Thyroid gland (tissue), 4 donors: ENCODE measurements at regions not wholly inside any gene's neighbourhood (a gene's known extent, or its start where the extent isn't known, plus 50 kb on each side); places are given as distances from the start of the nearest gene placed in this dataset.

ENCODE experiments used
- CTCF ChIP-seq, 6 experiments: fragments of 200-600 bp in 3 of 6; fragments of 450-650 bp in 3 of 6; sonication (generic) in 3 of 6; IDR thresholded peaks; one replicate each; pipeline ENCODE4 v1.5.1; 2016 to 2019; ENCODE audit warnings: antibody characterized with exemption in 6 of 6, mild to moderate bottlenecking in 2 of 6, inconsistent platforms in 1 of 6, moderate library complexity in 1 of 6
- POLR2A ChIP-seq, 2 donors: fragments of 450-650 bp; IDR thresholded peaks; one replicate each; pipeline ENCODE4 v1.6.1; 2017; ENCODE audit warnings: antibody characterized with exemption in 2 of 2, mild to moderate bottlenecking in 2 of 2, moderate library complexity in 1 of 2

DNA sequence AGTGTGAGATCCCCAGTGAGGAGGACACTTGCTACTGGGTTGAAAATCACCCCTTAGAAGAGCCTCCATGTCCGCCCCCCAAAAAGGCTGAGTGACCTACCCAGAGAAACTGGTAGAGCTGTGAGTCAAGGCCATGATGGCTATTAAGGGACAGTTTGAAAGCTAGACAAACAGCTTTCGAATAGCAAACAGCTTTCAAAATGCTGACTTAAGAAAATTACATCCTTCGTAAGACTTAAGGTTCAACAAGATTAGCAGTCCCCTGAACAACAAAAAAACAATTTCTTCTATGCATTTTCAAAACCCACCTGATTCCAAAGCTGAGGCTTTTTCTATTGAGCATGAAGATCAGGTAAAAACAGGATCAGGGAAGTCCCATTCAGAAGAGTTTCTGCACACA is 269.7 kb upstream of the SOX2 start:
- TF ChIP-seq CTCF (IDR thresholded peaks at IDR 0.05): no peak
- no peak for TF ChIP-seq POLR2A (IDR thresholded peaks at IDR 0.05)
